ENCODE measurements at regions not wholly inside any gene's neighbourhood (a gene's known extent, or its start where the extent isn't known, plus 50 kb on each side); places are given as distances from the start of the nearest gene placed in this dataset.

GRCh38 chr4:117941611-117942010 lies 92.7 kb upstream of the NDST3 start:
- TF ChIP-seq CTCF (IDR thresholded peaks at IDR 0.05 in 4 of 5, conservative IDR thresholded peaks at IDR 0.05 in 1 of 5) (no peak), POLR2A (IDR thresholded peaks at IDR 0.05) (no peak)

All from gastrocnemius medialis (tissue), 4 donors.